CD4-positive, alpha-beta T cell treated with Interleukin-10 for 1 hour (primary cell): ENCODE measurements at regions not wholly inside any gene's neighbourhood (a gene's known extent, or its start where the extent isn't known, plus 50 kb on each side); places are given as distances from the start of the nearest gene placed in this dataset.
"Not testable (repeated sequence)": the region's sequence is repeated elsewhere in the genome, so short reads cannot be mapped to it uniquely, and the experiment has no call there.

Source experiments
- DNase-seq: peaks from one replicate; pipeline ENCODE4 v3.0.0-alpha.2; 2020

GRCh38 chr5:138646671-138647070, 71.5 kb upstream of the HSPA9 start:
- DNase-seq, result no peak

DNA sequence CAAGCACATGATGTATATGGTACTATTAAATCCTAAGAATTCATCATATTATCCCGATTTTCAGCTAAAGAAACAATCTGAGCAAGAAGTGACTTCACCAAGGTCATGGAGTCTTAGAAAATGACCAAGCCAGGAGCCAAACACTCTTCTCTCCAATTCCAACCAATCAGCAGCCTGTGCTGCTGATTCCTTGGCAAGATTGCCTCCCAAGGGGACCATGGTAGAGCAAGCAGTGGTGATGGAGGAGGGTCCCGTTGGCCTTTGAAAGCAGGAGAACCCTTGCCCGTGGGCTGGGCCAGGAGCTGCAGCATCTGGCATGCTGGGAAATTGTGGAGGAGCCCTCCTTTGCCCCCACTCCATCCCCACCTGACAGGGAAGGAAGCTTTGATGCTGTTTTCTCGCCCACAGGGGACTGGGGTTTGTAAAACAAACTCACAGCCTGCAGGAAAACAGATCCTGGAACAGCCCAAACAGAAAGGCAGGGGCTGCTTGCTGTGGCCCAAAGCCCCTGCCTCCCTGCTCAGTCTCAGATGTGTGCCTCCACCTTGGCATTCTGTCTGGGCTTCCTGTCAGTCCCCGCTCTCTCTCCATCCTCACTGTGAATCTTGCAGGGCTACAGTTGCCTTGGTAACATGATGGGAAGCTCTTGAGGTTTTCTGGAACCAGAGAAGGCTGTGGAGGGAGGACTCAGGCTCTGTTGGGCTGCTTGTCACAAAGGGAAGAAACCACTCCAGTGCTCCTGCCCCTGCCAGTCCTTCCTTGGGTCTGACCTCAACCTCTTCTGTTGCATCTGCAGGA, 70.8 kb upstream of the HSPA9 start:
- no peak for DNase-seq

DNA sequence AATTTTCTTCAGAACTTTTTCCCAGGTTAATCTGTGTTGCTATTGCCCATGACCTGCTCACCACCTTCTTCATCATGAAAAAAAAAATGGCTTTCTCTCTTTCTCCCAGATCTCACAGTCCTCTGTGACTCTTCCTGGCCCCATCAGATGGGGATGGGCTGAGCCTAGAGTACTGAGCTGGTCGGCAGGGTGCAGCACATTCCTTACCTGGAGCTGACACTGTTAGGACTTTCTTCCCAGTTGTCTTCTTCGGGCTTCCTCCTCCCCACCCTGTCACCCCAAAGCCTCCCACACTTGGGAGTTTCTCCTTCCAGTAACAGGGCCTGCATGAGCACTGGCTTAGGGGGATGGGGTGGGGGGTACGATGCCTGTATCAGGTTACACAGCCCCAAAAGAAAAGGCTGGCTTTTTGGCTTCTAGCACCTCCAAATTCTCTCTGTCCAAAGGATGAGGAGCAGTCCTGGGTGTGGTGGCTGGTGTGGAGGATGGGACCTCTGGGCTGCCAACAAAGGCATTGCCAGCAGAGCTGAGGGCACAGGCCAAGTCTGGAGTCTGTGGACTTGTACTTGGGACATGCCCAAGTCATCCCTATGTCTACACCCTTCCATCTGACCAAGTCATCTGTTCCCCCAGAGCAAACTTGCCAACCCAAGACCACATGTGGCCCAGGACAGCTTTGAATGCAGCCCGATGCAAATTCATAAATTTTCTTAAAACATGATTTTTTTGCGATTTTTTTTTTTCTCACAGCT, 68.0 kb upstream of the HSPA9 start:
- no peak for DNase-seq

DNA sequence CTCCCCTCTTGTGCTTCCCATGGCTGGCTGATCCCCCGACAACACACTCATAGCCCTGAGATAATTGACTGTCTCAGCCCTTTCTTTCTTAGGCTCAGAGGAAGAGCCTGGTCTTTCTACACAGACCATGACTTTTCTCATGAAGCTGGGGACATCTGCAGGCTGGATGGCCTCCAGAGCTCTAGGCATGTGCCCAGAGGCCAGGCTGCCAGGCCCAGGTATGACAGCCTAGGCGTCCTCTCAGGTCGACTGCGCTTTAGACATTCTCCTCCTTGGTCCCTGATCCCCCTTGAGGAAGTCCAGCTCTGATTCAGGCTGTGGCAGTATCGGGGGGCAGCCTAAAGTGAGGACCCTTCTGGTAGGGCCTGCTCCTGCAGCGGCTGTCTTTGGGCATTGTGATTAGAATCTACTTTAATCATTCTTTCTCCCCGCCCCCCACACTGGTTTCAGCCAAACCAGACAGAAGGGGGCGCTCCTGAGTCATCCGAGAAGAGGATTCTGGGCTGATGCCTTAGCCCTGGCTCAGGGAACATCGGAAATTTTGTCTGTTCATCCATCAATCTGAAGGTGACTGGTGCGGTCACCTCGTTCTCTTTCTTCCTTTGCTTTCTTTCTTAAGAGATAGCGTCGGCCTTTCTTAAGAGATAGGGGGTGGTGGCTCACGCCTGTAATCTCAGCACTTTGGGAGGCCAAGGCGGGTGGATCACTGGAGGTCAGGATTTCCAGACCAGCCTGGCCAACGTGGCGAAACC, 66.5 kb upstream of the HSPA9 start:
- peak; percentile 69 for DNase-seq

DNA sequence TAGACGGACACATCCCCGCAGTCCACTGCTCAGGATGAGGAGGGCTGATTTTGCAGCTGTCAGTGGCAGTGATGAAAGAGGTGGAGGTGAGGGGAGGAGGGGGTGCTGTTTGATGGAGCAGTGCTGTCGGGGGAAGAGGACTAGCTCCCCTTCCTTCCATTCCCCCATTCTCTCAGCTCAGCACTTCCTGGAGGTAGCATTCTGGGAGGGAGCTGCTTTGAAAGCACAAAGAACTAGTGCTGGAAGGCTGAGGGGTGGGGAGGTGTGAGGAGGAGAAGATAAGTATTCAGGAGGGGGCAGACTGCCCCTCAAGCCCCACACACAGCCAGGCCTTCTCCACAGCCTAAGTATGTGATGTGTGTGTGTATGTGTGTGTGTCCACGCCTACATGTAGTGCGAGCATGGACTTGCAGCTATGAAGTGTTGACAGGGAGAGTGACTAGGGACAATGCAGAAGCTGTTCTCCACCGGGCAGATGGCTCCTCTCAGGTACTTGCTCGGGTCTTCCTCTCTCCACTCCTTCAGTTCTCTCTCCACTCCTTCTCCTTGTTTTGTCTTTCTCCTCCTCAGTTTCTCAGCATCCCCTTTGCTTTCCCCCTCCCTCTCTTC, 65.5 kb upstream of the HSPA9 start:
- DNase-seq, result no peak

- DNase-seq, result no peak
These were observed 64.9 kb upstream of the HSPA9 start for GRCh38 chr5:138640138-138640537.

DNA sequence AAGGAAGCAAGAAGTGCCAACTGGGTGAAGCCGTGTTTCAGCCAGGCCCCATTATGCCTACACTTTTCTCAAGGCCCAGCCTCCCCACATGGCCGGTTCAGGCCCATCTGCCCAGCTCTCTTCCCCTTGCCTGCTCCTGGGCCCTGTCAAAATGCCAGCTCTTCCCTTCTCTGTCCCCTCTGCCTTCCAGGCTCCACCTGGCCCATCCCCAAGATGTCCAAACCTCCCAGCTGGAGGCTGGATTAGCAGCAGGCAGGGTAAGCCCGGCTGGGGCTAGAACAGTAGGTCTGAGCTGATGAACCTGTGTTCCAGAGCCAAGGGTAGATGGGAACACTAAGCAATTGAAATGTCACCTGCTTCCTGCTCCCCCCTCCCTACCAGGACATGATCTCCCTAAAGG, 64.1 kb upstream of the HSPA9 start:
- no peak for DNase-seq

DNA sequence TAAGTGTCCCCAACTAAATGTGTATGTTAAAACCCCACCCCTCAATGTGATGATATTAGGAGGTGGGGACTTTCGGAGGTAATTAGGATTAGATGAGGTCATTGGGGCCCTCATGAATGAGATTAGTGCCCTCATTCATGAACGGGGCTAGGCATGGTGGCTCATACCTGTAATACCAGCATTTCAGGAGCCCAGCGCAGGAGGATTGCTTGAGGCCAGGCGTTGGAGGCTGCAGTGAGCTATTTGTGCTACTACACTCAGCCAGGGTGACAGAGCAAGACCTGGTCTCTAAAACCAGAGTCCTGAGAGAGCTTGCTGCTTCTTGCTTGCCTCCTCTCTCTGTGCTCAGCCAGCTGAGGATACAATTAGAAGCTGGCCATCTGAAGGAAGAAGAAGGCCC, 62.1 kb upstream of the HSPA9 start:
- DNase-seq, result no peak

DNA sequence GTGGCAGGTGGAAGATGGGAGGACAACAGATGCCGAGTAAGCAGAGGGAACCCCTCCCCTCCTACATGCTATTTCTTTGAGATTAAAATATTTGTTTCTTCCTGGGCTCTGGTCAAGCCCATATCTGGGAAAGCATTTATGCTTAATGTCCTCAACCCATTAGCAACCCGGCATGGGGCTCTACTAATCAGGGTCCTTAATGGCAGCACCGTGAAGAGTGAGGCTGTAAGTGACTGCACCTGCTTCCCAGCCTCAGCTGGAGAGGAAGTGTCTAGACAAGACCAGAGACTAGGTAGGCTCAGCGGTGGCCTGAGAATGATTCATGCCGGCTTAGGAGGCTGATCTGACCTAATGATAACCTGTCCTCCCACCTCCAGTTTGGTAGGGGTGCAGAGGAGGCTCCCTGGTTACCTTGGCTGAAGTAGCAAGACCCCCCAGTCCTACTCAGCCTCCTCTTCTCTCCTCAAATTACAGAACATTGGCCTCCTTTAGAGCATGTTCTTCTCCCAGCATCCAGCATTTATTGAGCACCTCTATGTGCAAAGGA, 61.3 kb upstream of the HSPA9 start:
- DNase-seq, result no peak

DNA sequence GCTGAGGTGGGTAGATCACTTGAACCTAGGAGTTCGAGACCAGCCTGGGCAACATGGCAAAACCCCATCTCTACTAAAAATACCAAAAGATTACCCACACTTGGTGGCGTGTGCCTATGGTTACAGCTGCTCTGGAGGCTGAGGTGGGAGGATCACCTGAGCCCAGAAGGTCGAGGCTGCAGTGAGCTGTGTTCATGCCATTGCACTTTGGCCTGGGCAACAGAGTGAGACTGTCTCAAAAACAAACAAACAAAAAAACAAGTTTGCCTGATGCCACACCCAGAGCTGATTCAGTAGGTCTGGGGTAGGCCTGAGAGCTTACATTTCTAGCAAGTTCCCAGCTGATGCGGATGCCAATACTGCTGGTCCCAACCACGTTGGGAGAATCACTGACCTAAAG, 60.5 kb upstream of the HSPA9 start:
- DNase-seq, result no peak

DNA sequence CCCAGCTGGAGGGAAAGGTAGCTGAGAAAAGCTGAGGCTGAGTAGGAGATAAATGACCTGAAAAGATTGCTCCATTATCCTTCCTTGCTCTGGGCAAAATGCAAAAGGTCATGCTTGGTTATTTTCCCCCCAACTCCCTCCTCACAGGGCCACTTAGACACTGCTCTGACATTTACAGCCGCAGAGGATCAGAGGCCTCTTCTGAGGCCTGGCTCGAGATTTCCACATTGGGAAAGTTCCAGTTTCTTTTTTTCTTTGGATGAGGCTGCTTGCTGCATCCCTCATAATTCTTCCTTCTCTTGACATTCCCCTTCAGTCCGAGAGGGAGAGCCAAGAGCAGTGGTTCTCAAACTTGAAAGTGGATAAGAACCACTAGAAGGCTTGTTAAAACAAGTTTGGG, 60.1 kb upstream of the HSPA9 start:
- no peak for DNase-seq

GRCh38 chr5:138634804-138635203, 59.6 kb upstream of the HSPA9 start:
- not testable (repeated sequence) for DNase-seq

DNA sequence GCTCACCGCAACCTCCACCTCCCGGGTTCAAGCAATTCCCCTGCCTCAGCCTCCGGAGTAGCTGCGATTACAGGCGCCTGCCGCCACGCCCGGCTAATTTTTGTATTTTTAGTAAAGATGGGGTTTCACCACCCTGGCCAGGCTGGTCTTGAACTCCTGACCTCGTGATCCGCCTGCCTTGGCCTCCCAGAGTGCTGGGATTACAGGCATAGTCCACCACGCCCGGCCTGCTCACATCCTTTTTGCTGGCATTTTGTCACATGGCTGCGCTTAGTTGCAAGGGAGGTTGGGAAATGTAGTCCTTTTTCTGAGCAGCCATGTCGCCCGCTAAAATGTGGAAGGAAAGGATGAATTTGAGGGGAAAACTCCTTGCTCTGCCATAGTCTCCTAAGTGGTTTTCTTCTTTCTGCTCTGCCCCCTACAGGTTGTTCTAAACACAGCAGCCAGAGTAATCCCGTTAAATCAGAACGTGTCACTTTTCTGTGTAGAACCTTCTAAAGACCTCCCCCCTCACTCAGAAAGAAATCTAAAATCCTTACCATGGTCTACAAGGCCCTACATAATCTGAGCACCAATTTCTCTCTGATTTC, 57.8 kb upstream of the HSPA9 start:
- DNase-seq, result peak; percentile 30

DNA sequence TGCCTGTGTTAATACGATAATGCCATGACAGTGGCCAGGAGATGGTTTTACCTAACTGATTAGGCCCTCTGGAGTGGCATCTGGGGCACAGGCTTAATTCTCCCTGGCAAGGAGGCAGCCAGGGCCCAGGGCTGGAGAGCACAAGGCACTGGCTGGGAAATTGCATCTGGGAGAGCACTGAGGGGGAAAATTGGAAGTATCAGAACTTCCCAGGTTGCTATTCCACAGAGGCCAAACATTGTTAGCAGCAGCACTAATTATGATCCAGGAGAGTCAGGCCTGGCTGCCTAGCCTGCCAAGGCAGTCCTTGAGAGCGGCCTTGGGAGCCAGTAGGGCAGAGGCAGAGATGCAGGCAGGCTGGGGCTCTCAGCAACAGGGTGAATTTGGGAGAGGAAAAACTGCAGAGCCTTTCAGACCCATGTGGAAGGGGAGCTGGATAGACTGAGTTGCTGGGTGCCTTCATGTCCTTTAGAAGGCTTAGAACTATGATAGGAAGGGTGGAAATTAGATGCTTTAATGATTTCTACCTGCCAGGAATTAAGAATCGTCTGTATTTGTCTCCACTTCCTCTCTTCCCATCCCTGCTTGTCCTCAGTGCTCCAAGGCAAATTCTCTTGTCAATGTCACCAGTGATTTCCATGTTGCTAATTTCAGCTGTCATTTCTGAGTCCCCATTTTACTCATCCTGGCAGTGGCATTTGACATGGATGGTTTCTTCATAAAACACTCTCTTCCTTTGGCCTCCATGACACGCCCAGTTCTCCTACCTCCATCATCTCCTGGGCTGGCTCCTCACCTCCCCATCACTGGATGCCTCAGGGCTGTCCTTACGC, 56.1 kb upstream of the HSPA9 start:
- DNase-seq, result no peak

- no peak for DNase-seq
These were observed 54.2 kb upstream of the HSPA9 start for GRCh38 chr5:138629392-138629791.

DNA sequence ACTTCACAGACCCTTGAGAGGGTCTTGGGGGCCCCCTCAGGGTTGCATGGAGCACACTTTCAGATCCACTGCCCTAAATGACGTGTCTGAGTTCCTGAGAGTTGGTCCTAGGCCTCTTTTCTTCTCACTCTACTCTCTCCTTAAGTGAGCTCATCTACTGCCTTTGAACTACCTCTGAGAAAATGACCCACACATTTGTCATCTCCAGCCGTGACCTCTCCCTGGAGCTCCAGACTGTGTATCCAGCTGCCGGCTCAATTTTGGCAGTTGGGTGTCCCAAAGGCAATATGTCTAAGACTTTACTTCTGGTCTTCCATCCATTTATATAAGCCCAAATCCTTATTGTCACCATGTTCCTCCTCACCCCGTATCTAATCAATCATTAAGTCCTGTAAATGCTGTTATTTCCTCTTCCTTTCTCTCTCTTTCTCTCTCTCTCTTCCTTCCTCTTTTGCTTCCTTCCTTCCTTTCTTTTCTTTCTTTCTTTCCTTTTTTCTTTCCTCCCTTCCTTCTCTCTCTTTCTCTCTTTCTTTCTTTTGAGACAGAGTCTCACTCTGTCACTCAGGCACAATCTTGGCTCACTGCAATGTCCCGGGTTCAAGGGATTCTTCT, 51.2 kb upstream of the HSPA9 start:
- DNase-seq, result no peak

GRCh38 chr5:138625134-138625533, 49.9 kb upstream of the HSPA9 start:
- DNase-seq, result no peak
